ENCODE measurements at regions not wholly inside any gene's neighbourhood (a gene's known extent, or its start where the extent isn't known, plus 50 kb on each side); places are given as distances from the start of the nearest gene placed in this dataset.

DNA sequence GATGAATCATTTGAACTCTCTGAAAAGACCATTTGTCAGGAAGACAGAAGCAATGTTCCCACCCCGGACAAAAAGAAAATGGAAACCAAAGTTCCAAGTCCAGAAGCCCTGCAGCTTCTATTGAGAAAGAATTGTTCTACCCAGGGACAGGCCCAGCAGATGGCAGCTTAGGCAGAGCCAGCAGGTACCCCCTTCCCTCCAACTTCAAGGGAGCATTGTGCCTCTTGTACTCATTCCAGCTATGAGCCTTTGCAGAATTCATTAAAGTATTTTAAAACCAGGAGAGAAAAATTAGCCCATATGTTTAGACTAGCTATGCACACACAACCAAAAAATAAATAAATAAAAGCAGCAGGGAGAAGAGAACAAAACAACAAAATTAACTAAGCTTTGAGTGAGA, 85.2 kb upstream of the KCND3 start:
- no peak overlapping the region for H3K4me3 ChIP-seq (ENCODE audit: low read depth, low read length)
- no peak for DNase-seq (ENCODE audit: low read depth)
- TF ChIP-seq POLR2A (IDR thresholded peaks at IDR 0.05; ENCODE audit: extremely low read depth, insufficient read length) = no peak
- TF ChIP-seq, protein P1, sequence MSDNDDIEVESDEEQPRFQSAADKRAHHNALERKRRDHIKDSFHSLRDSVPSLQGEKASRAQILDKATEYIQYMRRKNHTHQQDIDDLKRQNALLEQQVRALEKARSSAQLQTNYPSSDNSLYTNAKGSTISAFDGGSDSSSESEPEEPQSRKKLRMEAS (IDR thresholded peaks at IDR 0.05; ENCODE audit: low read depth, low read length) = no peak
- no peak for TF ChIP-seq MYC (IDR thresholded peaks at IDR 0.05; ENCODE audit: low read depth, low read length)
- TF ChIP-seq, protein P2, sequence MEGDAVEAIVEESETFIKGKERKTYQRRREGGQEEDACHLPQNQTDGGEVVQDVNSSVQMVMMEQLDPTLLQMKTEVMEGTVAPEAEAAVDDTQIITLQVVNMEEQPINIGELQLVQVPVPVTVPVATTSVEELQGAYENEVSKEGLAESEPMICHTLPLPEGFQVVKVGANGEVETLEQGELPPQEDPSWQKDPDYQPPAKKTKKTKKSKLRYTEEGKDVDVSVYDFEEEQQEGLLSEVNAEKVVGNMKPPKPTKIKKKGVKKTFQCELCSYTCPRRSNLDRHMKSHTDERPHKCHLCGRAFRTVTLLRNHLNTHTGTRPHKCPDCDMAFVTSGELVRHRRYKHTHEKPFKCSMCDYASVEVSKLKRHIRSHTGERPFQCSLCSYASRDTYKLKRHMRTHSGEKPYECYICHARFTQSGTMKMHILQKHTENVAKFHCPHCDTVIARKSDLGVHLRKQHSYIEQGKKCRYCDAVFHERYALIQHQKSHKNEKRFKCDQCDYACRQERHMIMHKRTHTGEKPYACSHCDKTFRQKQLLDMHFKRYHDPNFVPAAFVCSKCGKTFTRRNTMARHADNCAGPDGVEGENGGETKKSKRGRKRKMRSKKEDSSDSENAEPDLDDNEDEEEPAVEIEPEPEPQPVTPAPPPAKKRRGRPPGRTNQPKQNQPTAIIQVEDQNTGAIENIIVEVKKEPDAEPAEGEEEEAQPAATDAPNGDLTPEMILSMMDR (IDR thresholded peaks at IDR 0.05; ENCODE audit: low read depth, low read length) = no peak

DNA sequence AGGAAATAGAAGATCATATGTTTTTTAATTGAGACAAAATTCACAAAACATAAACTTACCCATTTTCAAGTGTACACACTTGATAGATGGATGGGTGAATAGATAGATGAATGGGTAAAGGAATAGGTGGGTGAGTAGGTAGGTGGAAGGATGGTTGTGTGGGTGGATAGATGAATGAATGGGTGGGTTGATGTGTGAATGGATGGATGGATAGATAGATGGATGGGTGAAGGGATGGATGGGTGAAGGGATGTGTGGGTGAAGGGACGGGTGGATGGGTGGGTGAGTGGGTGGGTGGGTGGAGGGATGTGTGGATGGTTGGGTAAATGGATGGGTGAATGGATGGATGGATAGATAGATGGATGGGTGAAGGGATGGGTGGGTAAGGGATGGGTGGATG, 86.1 kb upstream of the KCND3 start:
- TF ChIP-seq, protein P1 (IDR thresholded peaks at IDR 0.05; ENCODE audit: low read depth, low read length) = no peak
- TF ChIP-seq POLR2A (IDR thresholded peaks at IDR 0.05; ENCODE audit: extremely low read depth, insufficient read length) (no peak), MYC (IDR thresholded peaks at IDR 0.05; ENCODE audit: low read depth, low read length) (no peak)
- TF ChIP-seq, protein P2 (IDR thresholded peaks at IDR 0.05; ENCODE audit: low read depth, low read length) = no peak
- DNase-seq (ENCODE audit: low read depth) = no peak

DNA sequence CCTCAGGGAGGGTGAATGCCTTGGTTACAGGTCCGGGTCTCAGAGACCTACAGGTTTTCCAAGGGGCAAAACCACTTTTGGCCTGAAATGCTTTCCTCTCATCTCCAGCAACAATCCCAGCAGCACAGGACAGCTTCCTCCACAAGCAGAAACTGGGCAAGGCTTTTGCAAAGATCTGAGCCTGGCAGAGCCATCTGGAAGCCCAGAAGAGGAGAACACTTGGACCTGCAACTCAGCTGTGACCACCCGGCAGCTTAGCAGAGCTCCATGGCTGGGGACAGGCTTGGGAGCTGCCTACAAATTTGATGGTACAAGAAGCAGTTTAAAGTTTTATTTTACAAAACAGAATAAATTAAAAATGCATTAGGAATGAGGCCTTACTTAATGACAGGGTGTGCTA, 90.0 kb upstream of the KCND3 start:
- H3K4me3 ChIP-seq (ENCODE audit: low read depth, low read length) = no peak overlapping the region
- no peak for TF ChIP-seq MYC (IDR thresholded peaks at IDR 0.05; ENCODE audit: low read depth, low read length)
- TF ChIP-seq, protein P2 (IDR thresholded peaks at IDR 0.05; ENCODE audit: low read depth, low read length) = no peak
- TF ChIP-seq, protein P1 (IDR thresholded peaks at IDR 0.05; ENCODE audit: low read depth, low read length) = no peak
- no peak for TF ChIP-seq POLR2A (IDR thresholded peaks at IDR 0.05; ENCODE audit: extremely low read depth, insufficient read length)
- DNase-seq (ENCODE audit: low read depth) = no peak

More for the DNA sequence above, 86.1 kb upstream of the KCND3 start:
- H3K4me3 ChIP-seq (ENCODE audit: low read depth, low read length) = no peak overlapping the region

DNA sequence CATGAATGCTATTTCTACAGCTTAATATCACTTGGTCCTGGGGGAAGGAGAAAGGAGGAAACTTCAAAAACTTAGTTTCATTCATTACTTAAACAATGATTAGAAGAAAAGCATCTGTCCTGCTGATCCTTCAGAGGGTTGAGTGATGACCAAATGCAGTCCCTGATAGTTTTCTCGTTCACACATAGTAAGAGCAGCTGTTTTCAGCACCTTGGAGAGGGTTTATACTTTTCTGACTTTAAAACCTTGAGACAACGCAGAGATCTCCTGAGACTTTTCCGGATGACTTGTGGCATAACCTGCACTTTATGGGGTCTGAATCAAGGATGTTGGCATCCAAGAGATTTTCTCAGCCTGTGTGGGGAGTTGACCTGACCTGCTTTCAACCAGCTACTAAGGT, 94.0 kb upstream of the KCND3 start:
- no peak overlapping the region for H3K4me3 ChIP-seq (ENCODE audit: low read depth, low read length)
- TF ChIP-seq, protein P2 (IDR thresholded peaks at IDR 0.05; ENCODE audit: low read depth, low read length) = no peak
- TF ChIP-seq, protein P1 (IDR thresholded peaks at IDR 0.05; ENCODE audit: low read depth, low read length) = no peak
- TF ChIP-seq POLR2A (IDR thresholded peaks at IDR 0.05; ENCODE audit: extremely low read depth, insufficient read length) (no peak), MYC (IDR thresholded peaks at IDR 0.05; ENCODE audit: low read depth, low read length) (no peak)
- peak; percentile 21 for DNase-seq (ENCODE audit: low read depth)

DNA sequence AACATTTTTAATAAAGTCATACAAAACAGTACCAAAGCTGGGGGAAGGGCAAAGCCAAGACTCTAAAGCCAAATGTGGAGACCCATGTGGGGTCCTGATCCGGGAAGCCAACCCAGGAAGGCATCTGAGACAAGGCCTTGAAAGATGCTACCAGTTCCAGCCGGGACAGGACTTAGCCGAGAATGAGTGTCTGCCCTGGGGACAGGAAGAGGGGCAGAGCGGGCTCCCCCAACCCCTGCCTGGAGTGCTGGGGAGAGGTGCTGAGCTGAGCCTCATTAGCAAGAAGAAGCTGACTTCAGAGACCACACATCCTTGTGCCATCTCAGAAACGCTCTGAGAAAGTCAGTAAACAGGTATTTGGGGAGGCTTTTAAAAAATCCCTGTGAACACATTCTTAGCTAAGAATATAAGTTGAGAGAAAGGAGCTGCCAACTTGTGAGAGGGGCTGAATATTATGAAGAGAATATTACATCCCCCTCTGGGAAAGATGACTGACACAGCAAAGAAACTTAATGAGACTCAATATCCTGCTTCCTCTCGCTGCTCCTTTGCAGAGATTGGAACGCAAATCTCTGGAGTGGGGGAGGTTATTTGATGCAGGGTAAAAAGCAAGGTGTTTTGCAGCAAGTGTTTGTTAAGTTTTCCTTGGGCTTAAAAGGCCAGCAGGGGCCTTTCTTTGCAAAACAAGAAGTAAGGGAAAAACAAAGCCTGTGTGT, 103.3 kb upstream of the KCND3 start:
- H3K4me3 ChIP-seq (ENCODE audit: low read depth, low read length) = no peak overlapping the region
- no peak for DNase-seq (ENCODE audit: low read depth)
- TF ChIP-seq, protein P1 (IDR thresholded peaks at IDR 0.05; ENCODE audit: low read depth, low read length) = no peak
- no peak for TF ChIP-seq MYC (IDR thresholded peaks at IDR 0.05; ENCODE audit: low read depth, low read length)
- TF ChIP-seq, protein P2 (IDR thresholded peaks at IDR 0.05; ENCODE audit: low read depth, low read length) = no peak
- TF ChIP-seq POLR2A (IDR thresholded peaks at IDR 0.05; ENCODE audit: extremely low read depth, insufficient read length) = no peak
